Thymus (tissue), 11 donors: ENCODE measurements at regions not wholly inside any gene's neighbourhood (a gene's known extent, or its start where the extent isn't known, plus 50 kb on each side); places are given as distances from the start of the nearest gene placed in this dataset.

Source experiments
- DNase-seq, 9 donors: peaks; one replicate each; pipeline ENCODE4 v3.0.0-alpha.2; 2013; ENCODE audit warnings: low spot score in 9 of 9, low read depth in 6 of 9, missing footprints in 1 of 9
- H3K27ac ChIP-seq, 2 donors: one replicate each; pipeline ENCODE4 v1.5.1; 2013; ENCODE audit warnings: control low read depth in 1 of 2, low read depth in 1 of 2, low read length in 1 of 2, mild to moderate bottlenecking in 1 of 2, moderate library complexity in 1 of 2
- H3K27me3 ChIP-seq, 2 donors: one replicate each; pipeline ENCODE4 v1.5.1; 2013; ENCODE audit warnings: low read length in 1 of 2; ENCODE audit not compliant: control insufficient read depth in 2 of 2, insufficient read depth in 1 of 2
- H3K36me3 ChIP-seq, 2 donors: one replicate each; pipeline ENCODE4 v1.5.1; 2013; ENCODE audit warnings: low read length in 1 of 2, mild to moderate bottlenecking in 1 of 2, moderate library complexity in 1 of 2; ENCODE audit not compliant: control insufficient read depth in 2 of 2, insufficient read depth in 2 of 2
- H3K4me1 ChIP-seq, 2 donors: one replicate each; pipeline ENCODE4 v1.5.1; 2013; ENCODE audit warnings: low read length in 2 of 2; ENCODE audit not compliant: control insufficient read depth in 2 of 2, insufficient read depth in 2 of 2
- H3K4me3 ChIP-seq, 2 donors: one replicate each; pipeline ENCODE4 v1.5.1; 2013; ENCODE audit warnings: low read length in 2 of 2, control low read depth in 1 of 2, mild to moderate bottlenecking in 1 of 2
- H3K9me3 ChIP-seq, 2 donors: one replicate each; pipeline ENCODE4 v1.5.1; 2013; ENCODE audit warnings: low read length in 1 of 2, mild to moderate bottlenecking in 1 of 2; ENCODE audit not compliant: control insufficient read depth in 2 of 2, insufficient read depth in 1 of 2
- WGBS: extraction: QIAGEN DNeasy Blood & Tissue Kit; methylation state at CpG from one replicate; pipeline ENCODE4 v1.1.7; 2013; 5-methylcytosine and 5-hydroxymethylcytosine counted together
- donor health status: healthy.

DNA sequence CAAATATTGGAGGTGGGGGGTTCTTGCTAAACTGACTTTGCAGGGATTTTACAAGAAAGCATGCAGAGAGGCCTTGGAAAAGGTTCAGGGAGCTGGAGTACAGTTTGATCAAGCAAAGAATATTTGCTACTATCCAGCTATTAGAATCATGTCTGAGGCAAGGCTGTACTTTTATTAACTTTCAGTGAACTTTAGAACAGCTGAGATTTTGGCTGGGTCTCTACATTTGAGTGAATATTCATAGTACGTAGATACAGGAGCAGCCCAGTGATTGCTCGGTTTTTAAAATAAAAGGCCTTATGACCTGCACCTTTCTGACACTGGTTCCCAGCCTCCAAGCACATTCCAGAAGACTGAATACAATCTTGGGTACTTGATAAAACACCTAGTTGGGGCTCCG is 496.8 kb upstream of the AKR1E2 start:
- Histone ChIP-seq H3K36me3 (no peaks in the 10 kb centered on the region), H3K27ac (no peak overlapping the region), H3K27me3 (no peaks in the 10 kb centered on the region), H3K4me3 (no peak overlapping the region), H3K9me3 (no peaks in the 10 kb centered on the region), H3K4me1 (peaks cover 0 to 2% of the 10 kb centered on the region in 2 donors)
- no peak for DNase-seq
- over 99% methylated on average over 3 of the region's 3 CpGs for WGBS

DNA sequence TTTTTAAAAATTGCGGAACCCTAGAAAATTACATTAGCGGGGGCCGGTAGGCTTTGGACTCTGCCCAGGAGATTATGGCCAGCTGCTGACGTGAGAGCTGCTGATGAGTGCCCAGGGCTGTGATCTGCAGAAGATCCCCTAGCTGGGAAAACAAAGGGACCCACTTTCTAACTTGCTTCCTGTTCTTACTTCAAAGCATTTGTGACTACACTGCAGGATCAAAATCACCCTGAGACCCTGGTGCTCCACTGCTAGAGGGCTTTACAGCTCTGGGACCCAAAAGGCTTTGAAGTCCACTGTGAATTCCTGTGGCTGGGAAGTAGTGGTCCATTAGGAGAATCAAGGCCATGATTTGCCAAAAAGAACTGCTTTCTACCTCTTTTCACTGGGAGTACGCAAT is 499.4 kb upstream of the AKR1E2 start:
- peaks cover 0 to 2% of the 10 kb centered on the region in 2 donors for H3K4me1 ChIP-seq

DNA sequence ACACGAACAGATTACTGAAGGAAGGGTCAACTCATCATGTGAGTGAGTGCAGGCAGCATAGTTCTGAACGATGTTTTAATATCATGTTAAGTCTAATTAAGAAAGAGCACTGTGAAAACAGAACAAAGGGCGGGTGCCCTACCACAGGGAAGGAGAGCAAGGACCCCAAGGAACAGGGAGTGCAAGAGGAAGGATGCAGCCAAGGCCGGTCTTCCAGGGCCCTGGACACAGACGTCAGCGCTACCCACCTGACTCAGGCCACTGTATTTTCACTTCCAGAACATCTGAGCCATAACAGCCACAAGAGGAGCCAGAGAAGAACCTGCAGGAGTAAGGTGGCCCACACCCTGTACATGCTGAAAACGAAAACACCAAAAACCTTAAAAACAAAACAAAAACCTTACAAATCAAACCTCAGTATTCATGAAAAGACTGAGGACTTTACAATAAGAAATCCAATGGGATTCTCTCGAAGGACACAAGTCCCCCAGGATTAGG is 506.1 kb upstream of the AKR1E2 start:
- no peaks in the 10 kb centered on the region for H3K27me3 ChIP-seq
- H3K9me3 ChIP-seq: no peaks in the 10 kb centered on the region
- no peak overlapping the region for H3K27ac ChIP-seq
- no peaks in the 10 kb centered on the region for H3K4me1 ChIP-seq
- H3K4me3 ChIP-seq: no peak overlapping the region
- H3K36me3 ChIP-seq: no peaks in the 10 kb centered on the region
- 97% methylated on average over 8 of the region's 8 CpGs for WGBS
- no peak for DNase-seq

More for the DNA sequence above, 499.4 kb upstream of the AKR1E2 start:
- WGBS: 98% methylated on average over 5 of the region's 5 CpGs
- Histone ChIP-seq H3K36me3 (no peaks in the 10 kb centered on the region), H3K9me3 (no peaks in the 10 kb centered on the region), H3K4me3 (no peak overlapping the region), H3K27me3 (no peaks in the 10 kb centered on the region), H3K27ac (no peak overlapping the region)
- DNase-seq: no peak

DNA sequence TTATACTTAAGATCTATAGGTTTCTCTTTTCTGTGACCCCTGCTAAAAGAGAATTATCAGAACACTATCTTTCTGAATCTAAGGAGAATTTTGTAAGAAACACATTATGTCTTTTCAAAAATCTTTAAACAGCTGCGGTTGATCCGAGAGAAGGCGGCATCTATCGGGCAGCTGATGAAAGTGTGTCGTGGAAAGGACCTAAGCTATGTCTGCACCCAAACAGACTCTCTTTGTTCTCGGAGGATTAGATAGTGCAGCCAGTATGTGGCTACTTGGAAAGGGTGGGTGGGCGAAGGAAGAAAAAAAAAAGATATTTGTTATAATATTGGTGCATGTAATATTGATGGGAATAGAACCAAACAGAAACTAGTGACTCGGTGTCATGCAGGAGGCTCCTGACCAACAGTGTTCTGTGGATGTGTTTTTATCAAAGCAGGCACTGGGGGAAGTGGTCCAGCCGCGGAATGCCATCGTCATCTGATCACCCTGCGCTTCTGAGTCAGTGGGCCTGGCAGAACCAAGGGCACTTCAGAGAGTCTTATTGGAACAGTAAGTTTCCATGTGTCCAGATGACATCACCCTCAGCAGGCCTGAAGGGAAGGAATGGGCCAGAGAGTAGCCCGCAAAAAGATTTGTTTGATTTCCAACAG is 509.7 kb upstream of the AKR1E2 start:
- no peaks in the 10 kb centered on the region for H3K36me3 ChIP-seq
- no peak overlapping the region for H3K27ac ChIP-seq
- 96% methylated on average over 13 of the region's 13 CpGs for WGBS
- no peaks in the 10 kb centered on the region for H3K4me1 ChIP-seq
- no peak for DNase-seq
- no peak overlapping the region for H3K4me3 ChIP-seq
- H3K9me3 ChIP-seq: no peaks in the 10 kb centered on the region
- no peaks in the 10 kb centered on the region for H3K27me3 ChIP-seq

DNA sequence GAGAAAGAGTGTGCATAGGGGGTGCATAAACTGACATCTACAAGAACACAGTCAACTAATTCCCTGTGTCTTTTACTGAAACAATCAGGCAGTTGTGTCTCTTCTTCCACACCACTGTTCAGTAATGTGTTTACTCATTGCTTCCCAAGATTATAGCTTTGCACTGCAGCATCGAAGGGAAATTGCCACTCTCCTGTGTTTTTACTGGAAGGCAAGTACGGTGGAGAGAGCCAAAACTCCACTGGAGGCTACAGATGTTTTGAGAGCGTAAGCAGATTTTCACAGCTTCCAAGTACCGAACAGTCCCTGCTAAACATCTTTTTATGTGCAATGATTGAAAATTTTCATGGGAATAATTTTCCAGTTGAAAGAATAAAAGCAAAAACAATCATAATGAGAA is 510.5 kb upstream of the AKR1E2 start:
- Histone ChIP-seq H3K27me3 (no peaks in the 10 kb centered on the region), H3K27ac (no peak overlapping the region), H3K4me1 (no peaks in the 10 kb centered on the region), H3K4me3 (no peak overlapping the region), H3K36me3 (no peaks in the 10 kb centered on the region), H3K9me3 (no peaks in the 10 kb centered on the region)
- WGBS: 97% methylated on average over 4 of the region's 4 CpGs
- DNase-seq: no peak

DNA sequence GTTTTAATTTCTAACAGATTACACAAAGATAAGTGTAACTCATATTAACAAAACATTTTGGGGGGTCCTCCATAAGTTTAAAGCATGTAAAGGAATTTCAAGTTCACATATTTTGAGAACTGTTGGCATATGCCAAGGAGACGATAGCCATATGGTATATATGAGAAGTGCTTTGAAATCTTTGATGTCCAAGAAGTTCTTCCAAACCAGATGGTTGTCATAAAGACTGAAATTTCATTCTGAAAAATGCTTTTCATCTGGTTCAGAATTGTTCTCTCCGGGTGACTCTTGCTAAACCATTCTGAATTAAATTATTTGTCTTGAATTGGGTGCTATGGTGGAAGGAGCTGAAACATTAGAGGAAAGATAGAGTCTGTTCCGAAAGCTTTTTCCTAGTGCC is 513.0 kb upstream of the AKR1E2 start:
- Histone ChIP-seq H3K4me1 (no peaks in the 10 kb centered on the region), H3K27ac (no peak overlapping the region), H3K9me3 (no peaks in the 10 kb centered on the region), H3K27me3 (no peaks in the 10 kb centered on the region), H3K36me3 (no peaks in the 10 kb centered on the region), H3K4me3 (no peak overlapping the region)
- DNase-seq: no peak
- 82% methylated on average over 3 of the region's 3 CpGs for WGBS

DNA sequence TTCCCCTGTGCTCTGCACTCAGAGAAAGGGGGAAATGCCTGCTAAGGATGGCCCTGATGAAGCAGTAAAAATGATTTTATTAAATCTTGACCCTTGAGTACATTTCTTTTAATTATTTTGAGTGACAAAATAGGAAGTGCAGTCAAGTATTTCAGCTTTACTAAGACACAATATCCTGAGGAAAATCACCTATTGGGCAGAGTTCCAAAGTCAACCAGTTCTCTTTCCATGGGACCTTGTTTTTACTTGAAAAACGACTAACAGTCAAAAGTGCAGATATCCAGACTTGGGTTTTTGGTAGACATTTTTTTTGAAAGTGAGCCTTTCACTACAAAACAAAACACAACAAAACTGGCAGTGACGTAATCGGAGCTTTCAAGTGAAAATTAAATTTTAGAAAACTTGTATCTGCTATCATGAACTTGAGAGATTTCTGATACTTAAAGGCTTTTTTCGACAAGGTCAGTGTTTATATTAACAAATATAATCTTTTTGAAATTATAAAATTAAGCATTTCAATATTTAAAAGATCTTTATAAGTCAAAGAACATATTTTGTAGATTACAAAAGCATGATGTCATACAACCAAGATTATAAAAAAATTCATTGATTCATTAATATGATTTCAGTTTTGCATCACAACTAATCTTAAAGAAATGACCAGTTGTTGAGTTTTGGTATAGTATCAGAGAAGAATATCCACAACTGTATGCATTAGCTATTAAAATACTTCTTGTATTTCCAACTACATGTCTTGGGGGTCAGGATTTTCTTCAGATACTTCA is 513.8 kb upstream of the AKR1E2 start:
- 88% methylated on average over 4 of the region's 4 CpGs for WGBS
- H3K36me3 ChIP-seq: no peaks in the 10 kb centered on the region
- H3K4me1 ChIP-seq: no peaks in the 10 kb centered on the region
- H3K27ac ChIP-seq: no peak overlapping the region
- DNase-seq: no peak
- H3K4me3 ChIP-seq: no peak overlapping the region
- H3K9me3 ChIP-seq: no peaks in the 10 kb centered on the region
- no peaks in the 10 kb centered on the region for H3K27me3 ChIP-seq

DNA sequence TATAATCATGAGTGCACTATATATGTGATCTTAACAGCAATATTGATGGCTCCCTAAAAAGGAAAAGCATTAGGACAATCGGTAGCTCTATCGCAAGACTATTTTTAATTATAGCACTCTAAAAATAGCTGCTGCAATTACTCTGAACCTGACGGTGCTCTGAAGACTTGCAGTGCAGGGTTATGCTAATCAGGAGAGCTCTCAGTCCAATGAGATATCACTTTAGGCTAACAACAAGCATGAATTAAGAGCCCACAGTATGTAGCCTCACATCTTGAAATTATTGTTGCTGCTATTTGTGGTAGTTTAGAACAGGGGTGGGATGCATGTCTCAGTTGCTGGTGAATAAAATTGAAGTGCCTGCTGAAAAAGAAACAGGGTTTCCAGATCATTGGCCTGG is 515.8 kb upstream of the AKR1E2 start:
- Histone ChIP-seq H3K27ac (no peak overlapping the region), H3K36me3 (no peaks in the 10 kb centered on the region)
- 94% methylated on average over 3 of the region's 3 CpGs for WGBS

DNA sequence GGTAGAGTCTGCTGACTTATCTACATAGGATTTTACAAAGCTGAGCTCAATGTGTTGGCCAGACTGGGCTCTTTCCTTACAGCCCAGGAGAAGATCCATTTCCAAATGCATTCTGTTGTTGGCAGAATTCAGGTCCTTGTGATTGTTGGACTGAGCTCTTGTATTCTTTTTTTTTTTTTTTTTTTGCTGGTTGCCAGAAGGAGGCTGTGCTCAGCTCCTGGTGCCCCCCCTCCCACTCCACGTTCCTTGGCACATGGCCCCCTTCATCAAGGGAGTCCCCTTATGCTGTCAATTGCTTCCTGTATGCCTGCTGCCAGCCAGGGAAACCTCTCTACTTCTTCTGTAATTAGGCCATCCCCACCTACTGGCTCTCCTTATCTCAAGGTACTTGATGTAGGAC is 518.1 kb upstream of the AKR1E2 start:
- Histone ChIP-seq H3K9me3 (no peaks in the 10 kb centered on the region), H3K36me3 (no peaks in the 10 kb centered on the region), H3K27me3 (no peaks in the 10 kb centered on the region), H3K4me1 (no peaks in the 10 kb centered on the region), H3K4me3 (no peak overlapping the region), H3K27ac (no peak overlapping the region)
- no peak for DNase-seq
- 59% methylated on average over 1 of the region's 1 CpG for WGBS

More for the DNA sequence above, 515.8 kb upstream of the AKR1E2 start:
- Histone ChIP-seq H3K4me3 (no peak overlapping the region), H3K9me3 (no peaks in the 10 kb centered on the region), H3K4me1 (no peaks in the 10 kb centered on the region), H3K27me3 (no peaks in the 10 kb centered on the region)
- DNase-seq: no peak
